ENCODE measurements at regions not wholly inside any gene's neighbourhood (a gene's known extent, or its start where the extent isn't known, plus 50 kb on each side); places are given as distances from the start of the nearest gene placed in this dataset.
"Not testable (repeated sequence)": the region's sequence is repeated elsewhere in the genome, so short reads cannot be mapped to it uniquely, and the experiment has no call there.

- no peak for DNase-seq
Observed at GRCh38 chr5:131001507-131001906, 163.5 kb downstream of the HINT1 start.

- DNase-seq, result no peak
Observed at GRCh38 chr5:131000289-131000688, 164.8 kb downstream of the HINT1 start.

- not testable (repeated sequence) for DNase-seq
Observed at GRCh38 chr5:130996720-130997119, 168.3 kb downstream of the HINT1 start.

- no peak for DNase-seq
Observed at GRCh38 chr5:130995851-130996250, 169.2 kb downstream of the HINT1 start.

GRCh38 chr5:130995254-130995515 lies 169.9 kb downstream of the HINT1 start:
- no peak for DNase-seq

- no peak for DNase-seq
Observed at GRCh38 chr5:130994496-130995253, 170.4 kb downstream of the HINT1 start.

GRCh38 chr5:130992621-130993020 lies 172.4 kb downstream of the HINT1 start:
- no peak for DNase-seq

- DNase-seq, result no peak
Observed at GRCh38 chr5:130992095-130992494, 173.0 kb downstream of the HINT1 start.

- DNase-seq, result no peak
Observed at GRCh38 chr5:130985776-130986175, 179.3 kb downstream of the HINT1 start.

- no peak for DNase-seq
Observed at GRCh38 chr5:130981663-130982062, 183.4 kb downstream of the HINT1 start.

- no peak for DNase-seq
Observed at GRCh38 chr5:130978475-130978874, 186.6 kb downstream of the HINT1 start.

GRCh38 chr5:130976493-130976892 lies 188.6 kb downstream of the HINT1 start:
- DNase-seq, result no peak

- DNase-seq, result no peak
Observed at GRCh38 chr5:130975847-130976246, 189.2 kb downstream of the HINT1 start.

- DNase-seq, result no peak
Observed at GRCh38 chr5:130975299-130975698, 189.8 kb downstream of the HINT1 start.

- no peak for DNase-seq
Observed at GRCh38 chr5:130974021-130974683, 190.9 kb downstream of the HINT1 start.

GRCh38 chr5:130966990-130967525 lies 198.0 kb downstream of the HINT1 start:
- no peak for DNase-seq

GRCh38 chr5:130965920-130966319 lies 199.1 kb downstream of the HINT1 start:
- no peak for DNase-seq

- DNase-seq, result no peak
Observed at GRCh38 chr5:130965360-130965759, 199.7 kb downstream of the HINT1 start.

- no peak for DNase-seq
Observed at GRCh38 chr5:130964231-130965202, 200.5 kb downstream of the HINT1 start.

- DNase-seq, result no peak
Observed at GRCh38 chr5:130963798-130964197, 201.3 kb downstream of the HINT1 start.

GRCh38 chr5:130957151-130957550 lies 207.9 kb downstream of the HINT1 start:
- DNase-seq, result no peak

GRCh38 chr5:130955041-130955440 lies 210.0 kb downstream of the HINT1 start:
- DNase-seq, result no peak

GRCh38 chr5:130954336-130954735 lies 210.7 kb downstream of the HINT1 start:
- no peak for DNase-seq
